ENCODE measurements at regions not wholly inside any gene's neighbourhood (a gene's known extent, or its start where the extent isn't known, plus 50 kb on each side); places are given as distances from the start of the nearest gene placed in this dataset.

GRCh38 chr2:240339411-240340360, 95.8 kb upstream of the GPC1 start:
- TF ChIP-seq, protein P1, sequence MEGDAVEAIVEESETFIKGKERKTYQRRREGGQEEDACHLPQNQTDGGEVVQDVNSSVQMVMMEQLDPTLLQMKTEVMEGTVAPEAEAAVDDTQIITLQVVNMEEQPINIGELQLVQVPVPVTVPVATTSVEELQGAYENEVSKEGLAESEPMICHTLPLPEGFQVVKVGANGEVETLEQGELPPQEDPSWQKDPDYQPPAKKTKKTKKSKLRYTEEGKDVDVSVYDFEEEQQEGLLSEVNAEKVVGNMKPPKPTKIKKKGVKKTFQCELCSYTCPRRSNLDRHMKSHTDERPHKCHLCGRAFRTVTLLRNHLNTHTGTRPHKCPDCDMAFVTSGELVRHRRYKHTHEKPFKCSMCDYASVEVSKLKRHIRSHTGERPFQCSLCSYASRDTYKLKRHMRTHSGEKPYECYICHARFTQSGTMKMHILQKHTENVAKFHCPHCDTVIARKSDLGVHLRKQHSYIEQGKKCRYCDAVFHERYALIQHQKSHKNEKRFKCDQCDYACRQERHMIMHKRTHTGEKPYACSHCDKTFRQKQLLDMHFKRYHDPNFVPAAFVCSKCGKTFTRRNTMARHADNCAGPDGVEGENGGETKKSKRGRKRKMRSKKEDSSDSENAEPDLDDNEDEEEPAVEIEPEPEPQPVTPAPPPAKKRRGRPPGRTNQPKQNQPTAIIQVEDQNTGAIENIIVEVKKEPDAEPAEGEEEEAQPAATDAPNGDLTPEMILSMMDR (IDR thresholded peaks at IDR 0.05; ENCODE audit: extremely low read depth, missing control alignments), result no peak
- DNase-seq (ENCODE audit: low spot score), result no peak

- TF ChIP-seq, protein P1 (IDR thresholded peaks at IDR 0.05; ENCODE audit: extremely low read depth, missing control alignments), result no peak
- DNase-seq (ENCODE audit: low spot score), result no peak
Observed at GRCh38 chr2:240340361-240340761, 95.1 kb upstream of the GPC1 start.

- no peak for DNase-seq (ENCODE audit: low spot score)
- TF ChIP-seq, protein P1 (IDR thresholded peaks at IDR 0.05; ENCODE audit: extremely low read depth, missing control alignments), result no peak
Observed at GRCh38 chr2:240341064-240341463, 94.4 kb upstream of the GPC1 start.

GRCh38 chr2:240343548-240343947, 91.9 kb upstream of the GPC1 start:
- TF ChIP-seq, protein P1 (IDR thresholded peaks at IDR 0.05; ENCODE audit: extremely low read depth, missing control alignments), result no peak

GRCh38 chr2:240344904-240345303, 90.6 kb upstream of the GPC1 start:
- TF ChIP-seq, protein P1 (IDR thresholded peaks at IDR 0.05; ENCODE audit: extremely low read depth, missing control alignments), result no peak
- no peak for DNase-seq (ENCODE audit: low spot score)

More at GRCh38 chr2:240343548-240343947, 91.9 kb upstream of the GPC1 start:
- no peak for DNase-seq (ENCODE audit: low spot score)

- no peak for DNase-seq (ENCODE audit: low spot score)
- TF ChIP-seq, protein P1 (IDR thresholded peaks at IDR 0.05; ENCODE audit: extremely low read depth, missing control alignments), result no peak
Observed at GRCh38 chr2:240346015-240346752, 89.3 kb upstream of the GPC1 start.
